ENCODE measurements at regions not wholly inside any gene's neighbourhood (a gene's known extent, or its start where the extent isn't known, plus 50 kb on each side); places are given as distances from the start of the nearest gene placed in this dataset.

- Histone ChIP-seq H3K9me2 (replicated peaks; ENCODE audit: control insufficient read depth, low read length) (no peaks in the 10 kb centered on the region), H3K79me2 (ENCODE audit: control insufficient read depth, low read length) (no peaks in the 10 kb centered on the region), H3K4me3 (ENCODE audit: low read length) (no peak overlapping the region), H3K27ac (ENCODE audit: low read depth, low read length) (no peak overlapping the region), H4K20me1 (ENCODE audit: control insufficient read depth, insufficient read depth, low read depth, low read length) (no peaks in the 10 kb centered on the region), H3K4me2 (ENCODE audit: low read length) (no peak overlapping the region), H3K4me1 (ENCODE audit: control insufficient read depth, low read length) (no peaks in the 10 kb centered on the region), H3K36me3 (ENCODE audit: control insufficient read depth, low read length) (no peaks in the 10 kb centered on the region), H3K9me3 (ENCODE audit: control insufficient read depth, insufficient read depth, low read length) (no peaks in the 10 kb centered on the region), H3F3A (ENCODE audit: control insufficient read depth, insufficient read depth) (no peaks in the 10 kb centered on the region), H3K27me3 (ENCODE audit: control insufficient read depth, low read length) (no peaks in the 10 kb centered on the region)
- TF ChIP-seq EZH2phosphoT487 (IDR thresholded peaks at IDR 0.05; ENCODE audit: borderline replicate concordance, low read length) (no peak), CTCF (IDR thresholded peaks at IDR 0.05; ENCODE audit: low read depth, low read length, poor library complexity, severe bottlenecking) (no peak)
Measured at GRCh38 chr5:143494162-143494561, 90.7 kb upstream of the NR3C1 start.

- Histone ChIP-seq H3K4me2 (ENCODE audit: low read length) (no peak overlapping the region), H3K27ac (ENCODE audit: low read depth, low read length) (no peak overlapping the region), H3K9me3 (ENCODE audit: control insufficient read depth, insufficient read depth, low read length) (no peaks in the 10 kb centered on the region), H3F3A (ENCODE audit: control insufficient read depth, insufficient read depth) (no peaks in the 10 kb centered on the region), H3K9me2 (replicated peaks; ENCODE audit: control insufficient read depth, low read length) (no peaks in the 10 kb centered on the region), H3K79me2 (ENCODE audit: control insufficient read depth, low read length) (no peaks in the 10 kb centered on the region), H3K4me3 (ENCODE audit: low read length) (no peak overlapping the region), H3K27me3 (ENCODE audit: control insufficient read depth, low read length) (no peaks in the 10 kb centered on the region), H4K20me1 (ENCODE audit: control insufficient read depth, insufficient read depth, low read depth, low read length) (no peaks in the 10 kb centered on the region), H3K4me1 (ENCODE audit: control insufficient read depth, low read length) (no peaks in the 10 kb centered on the region), H3K36me3 (ENCODE audit: control insufficient read depth, low read length) (no peaks in the 10 kb centered on the region)
- no peak for TF ChIP-seq EZH2phosphoT487 (IDR thresholded peaks at IDR 0.05; ENCODE audit: borderline replicate concordance, low read length)
- TF ChIP-seq CTCF (IDR thresholded peaks at IDR 0.05; ENCODE audit: low read depth, low read length, poor library complexity, severe bottlenecking): no peak
Measured at GRCh38 chr5:143492783-143493182, 89.3 kb upstream of the NR3C1 start.

DNA sequence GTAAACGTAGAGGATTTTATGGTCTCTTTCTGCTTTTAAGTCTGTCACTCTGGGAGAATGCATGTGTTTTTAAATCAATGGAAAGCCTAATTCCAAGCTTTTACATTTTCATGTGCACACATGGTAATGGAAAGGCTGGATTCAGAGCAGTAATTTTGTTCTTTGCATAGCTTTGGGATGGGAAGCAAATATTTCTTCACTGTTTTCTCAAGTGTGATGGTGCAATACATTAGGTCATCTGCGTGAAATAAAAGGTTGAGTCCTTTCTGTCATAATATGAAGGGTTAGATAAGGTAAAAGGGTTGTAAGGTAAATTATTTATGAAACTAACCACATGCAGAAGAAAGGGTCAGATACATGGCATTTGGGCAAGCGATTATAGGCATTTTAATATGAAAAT lies 88.2 kb upstream of the NR3C1 start:
- Histone ChIP-seq H3K4me3 (ENCODE audit: low read length) (no peak overlapping the region), H3K4me1 (ENCODE audit: control insufficient read depth, low read length) (no peaks in the 10 kb centered on the region), H3K36me3 (ENCODE audit: control insufficient read depth, low read length) (no peaks in the 10 kb centered on the region), H3K79me2 (ENCODE audit: control insufficient read depth, low read length) (no peaks in the 10 kb centered on the region), H4K20me1 (ENCODE audit: control insufficient read depth, insufficient read depth, low read depth, low read length) (no peaks in the 10 kb centered on the region), H3K9me2 (replicated peaks; ENCODE audit: control insufficient read depth, low read length) (no peaks in the 10 kb centered on the region), H3K27ac (ENCODE audit: low read depth, low read length) (no peak overlapping the region), H3K9me3 (ENCODE audit: control insufficient read depth, insufficient read depth, low read length) (no peaks in the 10 kb centered on the region), H3K27me3 (ENCODE audit: control insufficient read depth, low read length) (no peaks in the 10 kb centered on the region), H3K4me2 (ENCODE audit: low read length) (no peak overlapping the region), H3F3A (ENCODE audit: control insufficient read depth, insufficient read depth) (no peaks in the 10 kb centered on the region)
- TF ChIP-seq EZH2phosphoT487 (IDR thresholded peaks at IDR 0.05; ENCODE audit: borderline replicate concordance, low read length) (no peak), CTCF (IDR thresholded peaks at IDR 0.05; ENCODE audit: low read depth, low read length, poor library complexity, severe bottlenecking) (no peak)

DNA sequence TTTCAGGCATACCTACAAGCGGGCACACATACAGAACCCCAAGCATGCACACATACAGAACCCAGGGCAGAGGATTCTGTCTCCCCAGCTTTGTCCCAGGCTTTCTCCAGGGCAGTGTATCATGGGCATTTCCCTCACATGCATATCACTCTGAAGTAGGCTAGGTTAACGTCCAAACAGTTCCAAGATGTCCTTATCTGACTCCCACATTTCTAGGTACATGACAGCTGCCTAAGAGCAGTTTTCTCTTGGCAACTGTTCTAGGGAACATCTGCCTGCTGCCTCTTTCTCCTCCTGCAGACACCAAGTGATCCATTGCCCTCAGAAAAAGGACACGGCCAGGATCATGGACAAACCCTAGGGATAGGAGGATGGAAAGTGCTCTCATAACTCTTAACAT lies 84.9 kb upstream of the NR3C1 start:
- Histone ChIP-seq H3K4me3 (ENCODE audit: low read length) (no peak overlapping the region), H3K27me3 (ENCODE audit: control insufficient read depth, low read length) (no peaks in the 10 kb centered on the region), H3K9me3 (ENCODE audit: control insufficient read depth, insufficient read depth, low read length) (no peaks in the 10 kb centered on the region), H3K36me3 (ENCODE audit: control insufficient read depth, low read length) (no peaks in the 10 kb centered on the region), H3K4me2 (ENCODE audit: low read length) (no peak overlapping the region), H3K27ac (ENCODE audit: low read depth, low read length) (no peak overlapping the region), H4K20me1 (ENCODE audit: control insufficient read depth, insufficient read depth, low read depth, low read length) (no peaks in the 10 kb centered on the region), H3F3A (ENCODE audit: control insufficient read depth, insufficient read depth) (no peaks in the 10 kb centered on the region), H3K4me1 (ENCODE audit: control insufficient read depth, low read length) (no peaks in the 10 kb centered on the region), H3K79me2 (ENCODE audit: control insufficient read depth, low read length) (no peaks in the 10 kb centered on the region), H3K9me2 (replicated peaks; ENCODE audit: control insufficient read depth, low read length) (no peaks in the 10 kb centered on the region)
- TF ChIP-seq CTCF (IDR thresholded peaks at IDR 0.05; ENCODE audit: low read depth, low read length, poor library complexity, severe bottlenecking) (no peak), EZH2phosphoT487 (IDR thresholded peaks at IDR 0.05; ENCODE audit: borderline replicate concordance, low read length) (no peak)

Data from DOHH2 (cell line).